ENCODE measurements at regions not wholly inside any gene's neighbourhood (a gene's known extent, or its start where the extent isn't known, plus 50 kb on each side); places are given as distances from the start of the nearest gene placed in this dataset.
"Not testable (repeated sequence)": the region's sequence is repeated elsewhere in the genome, so short reads cannot be mapped to it uniquely, and the experiment has no call there.

DNA sequence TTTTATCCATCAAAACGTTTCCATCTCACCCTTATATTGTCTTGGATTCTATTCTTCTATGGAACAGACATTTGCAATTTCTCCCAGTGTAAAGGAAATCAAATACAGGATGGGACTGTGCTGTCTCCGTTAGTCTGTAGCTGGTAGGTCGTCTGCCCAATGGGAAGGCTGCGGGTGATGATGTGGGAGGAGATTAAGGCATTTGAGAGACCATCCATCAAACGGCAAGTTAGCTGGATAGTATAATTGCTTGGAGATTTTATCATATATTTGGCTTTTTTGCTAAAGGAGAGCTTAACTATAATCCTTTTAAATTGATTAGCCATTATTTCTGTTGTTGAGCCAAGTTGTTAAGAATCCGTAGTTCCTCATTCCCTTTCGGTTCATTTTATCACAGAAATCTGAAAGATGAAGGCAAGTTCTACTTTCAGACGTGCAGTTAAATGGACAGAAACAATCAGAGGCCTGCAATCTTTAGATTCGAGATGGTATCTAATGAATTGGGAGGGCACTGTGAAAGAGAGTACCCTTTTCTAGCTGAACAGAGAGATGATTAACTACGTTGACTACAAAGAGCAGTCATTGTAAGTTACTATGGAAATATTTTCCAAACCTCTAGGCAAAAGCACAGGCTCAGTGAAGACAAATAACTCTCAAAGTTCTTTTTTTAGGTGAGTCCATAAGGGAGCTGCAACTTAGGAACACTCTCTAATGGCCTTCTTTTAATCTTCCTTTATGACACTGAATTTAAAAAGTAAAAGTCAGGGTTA is 253.3 kb upstream of the KIAA1217 start:
- no peak overlapping the region for H3K4me3 ChIP-seq
- H3K9me3 ChIP-seq, result no peaks in the 10 kb centered on the region
- H3K36me3 ChIP-seq (replicated peaks), result no peaks in the 10 kb centered on the region
- peak; percentile 10 to 13 for DNase-seq (ENCODE audit: low spot score in 2 of 2)
- no peaks in the 10 kb centered on the region for H3K27me3 ChIP-seq (ENCODE audit: low read depth)
- no peaks in the 10 kb centered on the region for H3K4me1 ChIP-seq
- in situ Hi-C loops (cut with MboI; ENCODE audit: low sequenced_read_pairs), result no loop called here

DNA sequence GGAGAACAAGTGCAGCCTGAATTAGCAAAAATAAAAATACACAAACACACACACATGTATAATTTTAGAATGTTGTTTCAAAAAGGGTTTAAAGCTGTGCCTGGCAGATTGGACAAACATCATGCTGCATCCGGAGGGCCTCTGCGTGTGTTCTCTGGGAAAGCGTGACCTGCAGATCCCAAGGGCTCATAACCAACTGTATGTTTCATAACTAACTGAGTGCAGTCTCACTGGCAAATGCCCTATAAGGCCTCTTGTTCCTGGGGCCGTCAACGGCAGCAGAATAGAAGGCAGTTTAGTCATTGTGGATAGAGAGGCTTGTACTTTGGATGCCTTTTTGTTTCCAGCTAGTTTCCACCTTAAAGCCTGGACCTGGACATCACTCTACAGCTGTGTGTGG is 243.8 kb upstream of the KIAA1217 start:
- DNase-seq (ENCODE audit: low spot score in 2 of 2), result no peak
- no peaks in the 10 kb centered on the region for H3K9me3 ChIP-seq
- in situ Hi-C loops (cut with MboI; ENCODE audit: low sequenced_read_pairs), result no loop called here
- H3K4me1 ChIP-seq, result no peaks in the 10 kb centered on the region
- H3K36me3 ChIP-seq (replicated peaks), result no peaks in the 10 kb centered on the region
- no peak overlapping the region for H3K4me3 ChIP-seq
- no peaks in the 10 kb centered on the region; the same call in 1 of the 2 replicates for H3K27me3 ChIP-seq (ENCODE audit: low read depth)

DNA sequence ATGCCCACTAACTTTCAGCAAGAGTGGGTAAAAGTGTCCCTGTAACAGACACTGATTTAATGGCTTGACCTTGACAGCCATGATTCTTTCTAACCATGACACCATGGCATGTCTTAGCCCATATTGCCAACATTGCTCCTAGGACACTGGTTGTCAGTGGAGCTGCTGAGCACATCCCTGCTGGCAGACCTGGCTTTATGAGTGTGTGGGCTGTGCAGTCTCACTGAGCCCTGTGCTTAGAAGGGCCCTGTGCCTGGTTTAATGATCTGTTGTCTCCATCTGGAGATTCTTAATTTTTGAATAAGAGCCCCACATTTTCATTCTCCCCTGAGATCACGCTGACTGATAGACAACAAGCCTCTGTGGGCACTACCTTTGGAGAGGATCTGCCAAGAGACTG is 243.1 kb upstream of the KIAA1217 start:
- Histone ChIP-seq H3K9me3 (no peaks in the 10 kb centered on the region), H3K4me3 (no peak overlapping the region), H3K36me3 (replicated peaks) (no peaks in the 10 kb centered on the region), H3K27me3 (ENCODE audit: low read depth) (no peaks in the 10 kb centered on the region; the same call in 1 of the 2 replicates), H3K4me1 (no peaks in the 10 kb centered on the region)
- in situ Hi-C loops (cut with MboI; ENCODE audit: low sequenced_read_pairs), result no loop called here
- no peak for DNase-seq (ENCODE audit: low spot score in 2 of 2)

DNA sequence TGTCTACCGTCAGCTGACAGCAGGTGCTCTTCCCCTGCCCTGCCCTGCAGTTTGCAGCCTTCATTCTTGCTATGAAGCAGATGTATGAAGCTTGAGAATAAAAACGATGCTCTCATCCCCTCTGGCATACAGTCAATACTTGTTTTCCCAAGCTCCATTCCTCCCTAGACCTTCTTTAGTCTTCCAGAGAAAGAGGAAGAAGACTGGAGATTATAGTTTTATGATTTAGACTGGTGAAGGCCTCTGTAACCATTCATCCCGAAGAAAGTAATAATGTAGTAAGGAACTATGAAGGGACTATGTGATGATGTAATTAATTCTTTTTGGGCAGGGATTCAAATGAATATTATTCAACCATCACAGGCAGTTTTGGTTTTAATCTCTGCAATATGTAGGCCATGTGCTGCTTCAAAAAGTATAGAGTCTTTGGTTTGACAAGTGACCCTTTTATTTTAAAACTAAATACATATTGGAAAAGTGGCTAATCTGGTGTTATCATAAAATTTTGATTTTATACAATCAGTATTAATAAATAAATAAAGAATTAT is 242.4 kb upstream of the KIAA1217 start:
- no peaks in the 10 kb centered on the region; the same call in 1 of the 2 replicates for H3K27me3 ChIP-seq (ENCODE audit: low read depth)
- no peaks in the 10 kb centered on the region for H3K4me1 ChIP-seq
- no peak overlapping the region for H3K4me3 ChIP-seq
- in situ Hi-C loops (cut with MboI; ENCODE audit: low sequenced_read_pairs), result no loop called here
- H3K9me3 ChIP-seq, result no peaks in the 10 kb centered on the region
- H3K36me3 ChIP-seq (replicated peaks), result no peaks in the 10 kb centered on the region
- DNase-seq (ENCODE audit: low spot score in 2 of 2), result no peak

DNA sequence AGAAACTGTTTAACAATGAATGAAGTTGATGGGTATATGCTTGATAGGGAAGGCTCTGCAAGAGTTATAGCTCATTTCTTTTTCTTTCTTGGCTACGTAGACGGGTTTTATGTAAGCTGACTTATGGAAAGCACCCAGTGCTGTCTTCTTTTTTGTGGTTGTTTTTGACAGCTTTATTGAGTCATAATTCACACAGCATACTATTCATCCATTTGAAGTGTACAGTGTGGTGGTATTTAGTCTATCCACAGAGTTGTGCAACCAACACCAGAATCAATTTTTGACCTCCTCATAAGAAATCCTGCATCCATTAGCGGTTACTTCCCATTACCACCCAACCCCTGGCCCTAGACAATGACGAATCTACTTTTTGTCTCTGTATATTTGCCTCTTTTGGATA is 240.6 kb upstream of the KIAA1217 start:
- H3K9me3 ChIP-seq, result no peaks in the 10 kb centered on the region
- no peaks in the 10 kb centered on the region; the same call in 1 of the 2 replicates for H3K27me3 ChIP-seq (ENCODE audit: low read depth)
- H3K4me1 ChIP-seq, result no peaks in the 10 kb centered on the region
- in situ Hi-C loops (cut with MboI; ENCODE audit: low sequenced_read_pairs), result no loop called here
- no peak overlapping the region for H3K4me3 ChIP-seq
- DNase-seq (ENCODE audit: low spot score in 2 of 2), result no peak
- no peaks in the 10 kb centered on the region for H3K36me3 ChIP-seq (replicated peaks)

DNA sequence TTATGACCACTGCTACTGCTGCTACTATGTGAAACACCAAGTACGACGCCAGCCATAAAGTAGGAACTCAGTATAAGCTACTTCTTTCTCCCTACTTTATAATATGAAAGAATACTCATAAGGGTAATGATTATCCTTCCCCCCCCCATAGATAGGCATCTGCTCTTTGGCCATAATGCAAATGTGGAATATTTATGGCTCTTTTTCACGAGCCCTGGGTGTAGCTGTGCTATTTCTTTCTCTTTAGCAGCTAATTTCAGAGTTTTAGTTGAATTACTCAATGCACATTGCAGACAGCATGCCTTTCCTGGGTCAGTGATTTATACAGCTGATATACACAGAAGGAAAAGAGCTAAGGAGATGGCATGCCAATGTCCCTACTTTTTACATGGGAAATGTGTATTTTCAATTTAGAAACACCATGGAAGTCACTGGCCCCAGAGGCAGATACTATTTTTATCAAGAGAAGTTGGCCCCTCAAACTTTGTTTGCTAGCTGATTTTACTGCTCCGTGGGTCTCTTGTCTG is 234.1 kb upstream of the KIAA1217 start:
- H3K9me3 ChIP-seq, result no peaks in the 10 kb centered on the region
- in situ Hi-C loops (cut with MboI; ENCODE audit: low sequenced_read_pairs), result loop anchor here (25.0 kb wide), 2 partner anchors 387 to 813 kb away; no protein-coding TSS in a partner anchor
- DNase-seq (ENCODE audit: low spot score in 2 of 2), result no peak
- H3K27me3 ChIP-seq (ENCODE audit: low read depth), result peaks cover 2% of the 10 kb centered on the region; the same call in 1 of the 2 replicates
- no peaks in the 10 kb centered on the region for H3K4me1 ChIP-seq
- H3K4me3 ChIP-seq, result no peak overlapping the region
- H3K36me3 ChIP-seq (replicated peaks), result no peaks in the 10 kb centered on the region

DNA sequence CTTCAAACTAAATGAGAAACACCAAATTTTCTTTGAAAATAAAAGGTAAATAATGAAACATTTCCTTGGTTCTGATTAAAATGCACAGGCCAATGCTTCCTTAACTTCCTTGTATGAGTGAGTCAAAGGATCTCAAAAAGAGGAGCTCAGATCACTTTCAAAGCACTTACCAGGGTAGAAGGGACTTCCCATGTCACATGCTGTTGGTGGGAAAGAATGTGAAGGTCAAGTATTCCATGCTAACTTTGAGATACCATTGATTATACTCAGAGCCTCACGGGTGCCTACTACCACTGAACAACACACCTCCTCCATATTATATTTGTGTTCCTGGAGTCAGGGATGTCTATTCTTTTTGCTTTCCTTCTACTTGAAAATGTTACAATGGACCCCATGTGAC is 233.5 kb upstream of the KIAA1217 start:
- in situ Hi-C loops (cut with MboI; ENCODE audit: low sequenced_read_pairs), result loop anchor here (25.0 kb wide), 2 partner anchors 387 to 813 kb away; no protein-coding TSS in a partner anchor
- no peaks in the 10 kb centered on the region for H3K36me3 ChIP-seq (replicated peaks)
- no peaks in the 10 kb centered on the region for H3K4me1 ChIP-seq
- H3K27me3 ChIP-seq (ENCODE audit: low read depth), result peaks cover 2% of the 10 kb centered on the region; the same call in 1 of the 2 replicates
- no peak overlapping the region for H3K4me3 ChIP-seq
- H3K9me3 ChIP-seq, result no peaks in the 10 kb centered on the region
- no peak for DNase-seq (ENCODE audit: low spot score in 2 of 2)

DNA sequence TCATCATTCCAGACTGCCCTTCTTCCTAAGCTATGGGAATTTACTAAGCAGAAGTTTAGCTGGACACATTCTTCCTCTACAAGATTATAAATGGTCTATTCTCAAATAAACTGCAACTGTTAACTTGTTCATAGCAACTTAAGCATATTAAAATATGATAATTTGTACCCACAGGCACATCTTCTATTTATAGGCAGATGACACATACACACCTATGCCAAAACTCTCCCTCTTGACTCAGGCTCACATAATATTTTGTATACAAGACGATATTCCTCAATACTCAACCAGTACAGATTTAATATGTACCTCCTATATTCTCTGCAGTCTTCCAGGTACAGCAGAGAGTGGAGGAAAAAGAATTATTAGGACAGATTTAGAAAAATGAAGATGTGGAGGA is 232.7 kb upstream of the KIAA1217 start:
- in situ Hi-C loops (cut with MboI; ENCODE audit: low sequenced_read_pairs), result loop anchor here (25.0 kb wide), 2 partner anchors 386 to 814 kb away; no protein-coding TSS in a partner anchor
- H3K4me1 ChIP-seq, result no peaks in the 10 kb centered on the region
- no peaks in the 10 kb centered on the region for H3K36me3 ChIP-seq (replicated peaks)
- no peak overlapping the region for H3K4me3 ChIP-seq
- no peaks in the 10 kb centered on the region for H3K9me3 ChIP-seq
- DNase-seq (ENCODE audit: low spot score in 2 of 2), result no peak
- H3K27me3 ChIP-seq (ENCODE audit: low read depth), result peaks cover 2% of the 10 kb centered on the region; the same call in 1 of the 2 replicates

DNA sequence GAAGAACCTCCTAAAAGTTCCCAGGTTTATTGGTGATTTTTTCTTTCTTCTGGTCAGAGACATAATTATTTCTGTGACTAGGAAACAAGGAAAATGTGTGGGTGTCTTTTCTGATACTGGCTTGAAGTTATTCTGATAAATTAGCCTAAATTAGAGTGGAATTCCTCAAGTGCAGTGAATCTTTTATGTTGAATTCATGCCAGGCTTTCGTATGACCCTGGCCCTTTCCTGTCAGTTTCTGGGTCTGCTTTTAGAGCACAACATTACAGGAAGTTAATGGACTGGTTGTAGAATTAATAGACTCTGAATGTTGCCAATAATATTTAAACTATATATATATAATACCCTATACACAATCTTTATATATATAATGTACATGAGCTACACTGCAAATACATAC is 230.6 kb upstream of the KIAA1217 start:
- no peaks in the 10 kb centered on the region for H3K9me3 ChIP-seq
- peaks cover 2% of the 10 kb centered on the region; the same call in 1 of the 2 replicates for H3K27me3 ChIP-seq (ENCODE audit: low read depth)
- H3K36me3 ChIP-seq (replicated peaks), result no peaks in the 10 kb centered on the region
- H3K4me1 ChIP-seq, result no peaks in the 10 kb centered on the region
- DNase-seq (ENCODE audit: low spot score in 2 of 2), result no peak
- in situ Hi-C loops (cut with MboI; ENCODE audit: low sequenced_read_pairs), result loop anchor here (25.0 kb wide), 2 partner anchors 384 to 816 kb away; no protein-coding TSS in a partner anchor
- no peak overlapping the region for H3K4me3 ChIP-seq

DNA sequence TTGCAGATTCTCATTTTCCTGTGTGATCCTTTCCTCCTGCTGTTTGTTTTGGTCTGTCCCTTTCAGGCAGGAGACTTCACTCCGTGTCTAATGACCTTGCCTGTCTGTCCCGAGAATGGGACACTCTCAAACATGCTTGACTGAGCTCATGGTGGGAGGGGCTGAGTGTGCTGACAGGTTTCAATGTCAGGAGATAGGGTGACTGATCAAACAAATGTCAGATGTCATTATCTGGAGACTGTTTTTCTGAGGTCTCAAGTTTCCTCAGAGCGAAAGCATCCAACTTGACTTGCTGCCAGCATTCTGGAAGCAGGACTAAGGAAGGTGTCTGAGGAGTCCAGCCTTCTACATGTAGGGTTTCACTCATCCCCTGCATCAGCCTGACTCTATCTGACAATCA is 228.8 kb upstream of the KIAA1217 start:
- in situ Hi-C loops (cut with MboI; ENCODE audit: low sequenced_read_pairs), result loop anchor here (25.0 kb wide), 2 partner anchors 382 to 818 kb away; no protein-coding TSS in a partner anchor

DNA sequence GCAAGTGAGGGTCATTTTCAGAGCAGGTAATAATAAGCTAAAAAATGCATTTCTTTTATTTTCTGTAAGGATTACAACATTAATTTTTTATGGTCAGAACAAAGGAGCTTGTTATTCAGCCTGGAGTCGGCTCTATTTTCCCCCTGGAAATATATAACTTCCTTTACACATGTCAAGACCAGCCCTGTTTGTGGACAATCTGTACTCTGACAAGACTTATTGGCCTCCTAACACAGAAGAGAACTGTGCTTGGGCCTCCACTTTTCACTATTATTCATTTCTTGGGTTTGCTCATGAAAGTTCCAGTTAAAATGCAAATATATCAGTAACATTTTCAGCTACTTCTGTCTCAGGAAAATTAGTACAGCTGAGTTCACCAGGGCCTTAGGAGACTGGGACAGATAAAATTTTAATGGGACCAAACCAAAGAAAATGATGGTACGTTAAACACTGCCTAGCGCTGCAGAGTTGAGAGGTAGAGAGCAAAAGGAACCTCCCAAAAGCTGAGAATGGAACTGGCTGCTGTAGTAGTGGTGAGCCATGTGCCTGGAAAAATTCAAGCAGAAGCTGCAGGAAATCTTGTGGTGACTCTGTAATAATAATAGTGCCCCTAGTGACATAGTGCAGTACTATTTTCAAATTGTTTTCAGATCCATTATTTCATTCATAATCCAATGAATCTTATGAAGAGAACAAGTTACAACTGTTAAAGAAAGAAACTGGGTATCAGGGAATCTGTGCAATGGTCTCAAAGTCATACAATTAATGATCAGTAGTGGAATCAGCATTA is 227.2 kb upstream of the KIAA1217 start:
- Histone ChIP-seq H3K4me1 (no peaks in the 10 kb centered on the region), H3K9me3 (no peaks in the 10 kb centered on the region), H3K36me3 (replicated peaks) (no peaks in the 10 kb centered on the region), H3K4me3 (no peak overlapping the region), H3K27me3 (ENCODE audit: low read depth) (peaks cover 2% of the 10 kb centered on the region; the same call in 1 of the 2 replicates)
- in situ Hi-C loops (cut with MboI; ENCODE audit: low sequenced_read_pairs), result loop anchor here (25.0 kb wide), 2 partner anchors 381 to 819 kb away; no protein-coding TSS in a partner anchor
- no peak for DNase-seq (ENCODE audit: low spot score in 2 of 2)

More for the DNA sequence above, 228.8 kb upstream of the KIAA1217 start:
- no peak for DNase-seq (ENCODE audit: low spot score in 2 of 2)
- no peak overlapping the region for H3K4me3 ChIP-seq
- H3K9me3 ChIP-seq, result no peaks in the 10 kb centered on the region
- H3K36me3 ChIP-seq (replicated peaks), result no peaks in the 10 kb centered on the region
- H3K27me3 ChIP-seq (ENCODE audit: low read depth), result peaks cover 2% of the 10 kb centered on the region; the same call in 1 of the 2 replicates
- no peaks in the 10 kb centered on the region for H3K4me1 ChIP-seq

DNA sequence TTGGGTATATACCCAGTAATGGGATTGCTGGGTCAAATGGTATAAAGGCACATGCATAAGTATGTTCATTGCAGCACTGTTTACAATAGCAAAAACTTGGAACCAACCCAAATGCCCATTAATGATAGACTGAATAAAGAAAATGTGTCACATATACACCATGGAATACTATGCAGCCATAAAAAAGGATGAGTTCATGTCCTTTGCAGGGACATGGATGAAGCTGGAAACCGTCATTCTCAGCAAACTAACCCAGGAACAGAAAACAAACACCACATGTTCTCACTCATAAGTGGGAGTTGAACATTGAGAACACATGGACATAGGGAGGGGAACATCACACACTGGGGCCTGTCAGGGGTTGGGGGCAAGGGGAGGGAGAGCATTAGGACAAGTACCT is 224.5 kb upstream of the KIAA1217 start:
- in situ Hi-C loops (cut with MboI; ENCODE audit: low sequenced_read_pairs), result loop anchor here (25.0 kb wide), 2 partner anchors 378 to 822 kb away; no protein-coding TSS in a partner anchor
- H3K27me3 ChIP-seq (ENCODE audit: low read depth); DNase-seq (ENCODE audit: low spot score in 2 of 2); H3K36me3 ChIP-seq (replicated peaks); H3K4me1 ChIP-seq; H3K4me3 ChIP-seq; H3K9me3 ChIP-seq: not testable (repeated sequence)

DNA sequence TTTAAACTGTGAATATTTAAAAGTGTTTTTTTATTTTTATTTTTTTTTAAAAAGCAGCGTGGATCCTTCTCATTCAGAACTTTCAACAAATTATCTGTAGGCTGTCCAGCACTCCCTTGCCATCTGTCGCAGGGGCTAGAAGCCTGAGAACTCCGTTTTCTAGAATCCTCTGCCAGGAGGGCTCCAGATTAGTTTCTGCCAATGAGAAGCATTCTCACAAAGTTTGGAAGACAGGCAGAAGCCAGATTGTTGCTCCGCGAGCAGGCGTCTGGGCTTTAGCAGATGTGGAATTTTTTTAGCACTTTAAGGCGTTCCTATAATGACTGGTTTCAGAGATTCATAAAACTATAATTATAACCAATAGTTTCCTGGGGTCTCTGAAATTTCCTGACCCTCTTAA is 220.9 kb upstream of the KIAA1217 start:
- no peaks in the 10 kb centered on the region for H3K36me3 ChIP-seq (replicated peaks)
- H3K4me3 ChIP-seq, result no peak overlapping the region
- H3K27me3 ChIP-seq (ENCODE audit: low read depth), result peaks cover 15% of the 10 kb centered on the region
- H3K4me1 ChIP-seq, result no peaks in the 10 kb centered on the region
- DNase-seq (ENCODE audit: low spot score in 2 of 2), result no peak
- no peaks in the 10 kb centered on the region for H3K9me3 ChIP-seq
- in situ Hi-C loops (cut with MboI; ENCODE audit: low sequenced_read_pairs), result loop anchor here (25.0 kb wide), 2 partner anchors 374 to 826 kb away; no protein-coding TSS in a partner anchor
